Fibroblast of lung (primary cell): ENCODE measurements at regions not wholly inside any gene's neighbourhood (a gene's known extent, or its start where the extent isn't known, plus 50 kb on each side); places are given as distances from the start of the nearest gene placed in this dataset.

Source experiments
- CTCF ChIP-seq, 2 donors: IDR thresholded peaks in 1 of 2; conservative IDR thresholded peaks in 1 of 2; 1 replicate in 1 of 2; 2 replicates in 1 of 2; pipeline ENCODE4 v1.5.1; 2011 to 2012; ENCODE audit warnings: low read length in 2 of 2, control low read depth in 1 of 2, inconsistent platforms in 1 of 2, low read depth in 1 of 2, mild to moderate bottlenecking in 1 of 2
- EZH2 ChIP-seq: IDR thresholded peaks from 2 replicates; pipeline ENCODE4 v1.5.1; 2012; ENCODE audit warnings: low read length, control low read depth, mild to moderate bottlenecking; ENCODE audit errors: missing control alignments

GRCh38 chr2:44880125-44880483 is 61.4 kb upstream of the SIX3 start:
- TF ChIP-seq CTCF (conservative IDR thresholded peaks at IDR 0.05 in 1 of 2, IDR thresholded peaks at IDR 0.05 in 1 of 2; ENCODE audit: low read depth in 1 of 2, low read length in 2 of 2) (no peak), EZH2 (no peak)
